ENCODE measurements at regions not wholly inside any gene's neighbourhood (a gene's known extent, or its start where the extent isn't known, plus 50 kb on each side); places are given as distances from the start of the nearest gene placed in this dataset.

GRCh38 chr21:28473530-28474220, 519.0 kb downstream of the LTN1 start:
- no peak for ATAC-seq
- H3K79me2 ChIP-seq (replicated peaks; ENCODE audit: insufficient read depth), result no peaks in the 10 kb centered on the region

More at GRCh38 chr21:28473530-28474220, 519.0 kb downstream of the LTN1 start:
- no peak for DNase-seq (ENCODE audit: low spot score)
- Mint-ChIP-seq H3K4me1 (peaks cover 3% of the 10 kb centered on the region; the same call in 2 of the 3 replicates), H3K36me3 (ENCODE audit: low read depth) (peaks cover 15% of the 10 kb centered on the region; the same call in 2 of the 3 replicates), H3K27ac (no peak overlapping the region), H3K27me3 (ENCODE audit: insufficient read depth, low read depth, poor library complexity) (no peaks in the 10 kb centered on the region), H3K9me3 (peaks cover 18% of the 10 kb centered on the region), H3K4me3 (no peak overlapping the region)
- no peak overlapping the region for H3K4me2 ChIP-seq
- no peak overlapping the region for H3K4me3 ChIP-seq
- no peaks in the 10 kb centered on the region for H3K27me3 ChIP-seq (ENCODE audit: insufficient read depth)
- H3K9me2 ChIP-seq (ENCODE audit: insufficient read depth), result no peaks in the 10 kb centered on the region
- no peak overlapping the region for H2AFZ ChIP-seq
- no peaks in the 10 kb centered on the region for H3K4me1 ChIP-seq (ENCODE audit: insufficient read depth)
- no peak overlapping the region for H3K27ac ChIP-seq (ENCODE audit: low read depth)
- no peaks in the 10 kb centered on the region for H3K36me3 ChIP-seq (ENCODE audit: insufficient read depth)
- no peaks in the 10 kb centered on the region for H3F3A ChIP-seq (replicated peaks; ENCODE audit: low read depth)
- no peaks in the 10 kb centered on the region for H4K20me1 ChIP-seq (replicated peaks; ENCODE audit: insufficient read depth)
- TF ChIP-seq NANOG (IDR thresholded peaks at IDR 0.05; ENCODE audit: borderline replicate concordance), result no peak
- TF ChIP-seq STAT1 (IDR thresholded peaks at IDR 0.05; ENCODE audit: unreplicated experiment), result no peak
- TF ChIP-seq CREB1 (CRISPR knock-in tag; IDR thresholded peaks at IDR 0.05; ENCODE audit: low read depth), result no peak
- TF ChIP-seq ZNF114 (CRISPR knock-in tag; IDR thresholded peaks at IDR 0.05), result no peak
- TF ChIP-seq EZH2phosphoT487 (IDR thresholded peaks at IDR 0.05; ENCODE audit: unreplicated experiment), result no peak
- TF ChIP-seq ETS1 (IDR thresholded peaks at IDR 0.05), result no peak
- TF ChIP-seq ZNF462 (CRISPR knock-in tag; IDR thresholded peaks at IDR 0.05), result no peak
- TF ChIP-seq POLR2AphosphoS5 (IDR thresholded peaks at IDR 0.05; ENCODE audit: low read depth), result no peak
- no peak for TF ChIP-seq CTCF (conservative IDR thresholded peaks at IDR 0.05; ENCODE audit: low read depth in 2 of 2)
- no peak for TF ChIP-seq JUNB (IDR thresholded peaks at IDR 0.05; ENCODE audit: unreplicated experiment)
- TF ChIP-seq REST (IDR thresholded peaks at IDR 0.05; ENCODE audit: unreplicated experiment), result no peak
- no peak for TF ChIP-seq EZH2 (IDR thresholded peaks at IDR 0.05; ENCODE audit: low read depth, unreplicated experiment)
- TF ChIP-seq ZNF331 (CRISPR knock-in tag; IDR thresholded peaks at IDR 0.05; ENCODE audit: low read depth), result no peak

Data from GM23338 (cell line).